ENCODE measurements at regions not wholly inside any gene's neighbourhood (a gene's known extent, or its start where the extent isn't known, plus 50 kb on each side); places are given as distances from the start of the nearest gene placed in this dataset.

- TF ChIP-seq EZH2 (IDR thresholded peaks at IDR 0.05; ENCODE audit: borderline replicate concordance, low read length) (no peak), CTCF (IDR thresholded peaks at IDR 0.05; ENCODE audit: low read length) (no peak)
- Histone ChIP-seq H3K27me3 (ENCODE audit: insufficient read depth, low read length) (no peaks in the 10 kb centered on the region), H3K4me2 (ENCODE audit: low read length) (no peak overlapping the region), H2AFZ (ENCODE audit: low read length) (no peak overlapping the region), H3K4me3 (ENCODE audit: low read depth, low read length, poor library complexity, severe bottlenecking) (no peak overlapping the region), H3K36me3 (ENCODE audit: insufficient read depth, low read length) (no peaks in the 10 kb centered on the region), H3K4me1 (ENCODE audit: insufficient read depth, low read length, severe bottlenecking) (no peaks in the 10 kb centered on the region), H3K9me2 (ENCODE audit: low read depth, low read length) (no peaks in the 10 kb centered on the region), H3K9me3 (ENCODE audit: low read length) (no peaks in the 10 kb centered on the region), H3K79me2 (ENCODE audit: insufficient read depth, low read length) (no peaks in the 10 kb centered on the region), H3K9ac (ENCODE audit: low read length) (no peak overlapping the region), H4K20me1 (ENCODE audit: insufficient read depth, low read length) (no peaks in the 10 kb centered on the region), H3K27ac (ENCODE audit: low read depth, low read length, poor library complexity, severe bottlenecking) (no peak overlapping the region), H3F3A (ENCODE audit: insufficient read depth, low read length) (no peaks in the 10 kb centered on the region)
Observed at GRCh38 chr6:95309545-95309944, 267.8 kb upstream of the MANEA start.

DNA sequence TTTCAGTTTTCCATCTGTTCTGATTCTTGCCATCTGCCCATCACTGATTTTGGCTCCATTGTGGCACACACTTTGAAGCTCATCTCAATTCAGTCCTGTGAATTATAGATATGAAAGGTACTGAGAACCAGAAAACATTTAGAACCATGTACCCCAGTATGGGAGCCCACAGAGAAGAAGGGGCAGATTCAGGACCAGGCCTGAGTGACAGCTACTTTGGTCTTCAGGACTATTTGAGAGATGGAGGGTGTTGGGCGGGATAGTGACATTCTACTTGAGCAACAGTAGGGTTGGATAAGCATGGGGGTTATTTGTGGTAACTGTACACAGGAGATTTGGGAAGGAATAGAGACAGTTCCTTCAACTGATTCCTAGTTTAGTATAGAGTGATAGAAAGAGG, 259.2 kb upstream of the MANEA start:
- no peak overlapping the region for H3K27ac ChIP-seq (ENCODE audit: low read depth, low read length, poor library complexity, severe bottlenecking)
- H3K27me3 ChIP-seq (ENCODE audit: insufficient read depth, low read length), result no peaks in the 10 kb centered on the region
- no peak overlapping the region for H2AFZ ChIP-seq (ENCODE audit: low read length)
- H3K9me3 ChIP-seq (ENCODE audit: low read length), result no peaks in the 10 kb centered on the region
- no peaks in the 10 kb centered on the region for H3K79me2 ChIP-seq (ENCODE audit: insufficient read depth, low read length)
- no peaks in the 10 kb centered on the region for H3K4me1 ChIP-seq (ENCODE audit: insufficient read depth, low read length, severe bottlenecking)
- no peak overlapping the region for H3K9ac ChIP-seq (ENCODE audit: low read length)
- H3K4me2 ChIP-seq (ENCODE audit: low read length), result no peak overlapping the region
- TF ChIP-seq EZH2 (IDR thresholded peaks at IDR 0.05; ENCODE audit: borderline replicate concordance, low read length) (no peak), CTCF (IDR thresholded peaks at IDR 0.05; ENCODE audit: low read length) (no peak)
- no peaks in the 10 kb centered on the region for H4K20me1 ChIP-seq (ENCODE audit: insufficient read depth, low read length)
- H3F3A ChIP-seq (ENCODE audit: insufficient read depth, low read length), result no peaks in the 10 kb centered on the region
- H3K9me2 ChIP-seq (ENCODE audit: low read depth, low read length), result no peaks in the 10 kb centered on the region
- no peak overlapping the region for H3K4me3 ChIP-seq (ENCODE audit: low read depth, low read length, poor library complexity, severe bottlenecking)
- H3K36me3 ChIP-seq (ENCODE audit: insufficient read depth, low read length), result no peaks in the 10 kb centered on the region

GRCh38 chr6:95321126-95321525, 256.2 kb upstream of the MANEA start:
- H4K20me1 ChIP-seq (ENCODE audit: insufficient read depth, low read length), result no peaks in the 10 kb centered on the region
- H3K36me3 ChIP-seq (ENCODE audit: insufficient read depth, low read length), result no peaks in the 10 kb centered on the region
- H3K27ac ChIP-seq (ENCODE audit: low read depth, low read length, poor library complexity, severe bottlenecking), result no peak overlapping the region
- no peak overlapping the region for H2AFZ ChIP-seq (ENCODE audit: low read length)
- H3K27me3 ChIP-seq (ENCODE audit: insufficient read depth, low read length), result no peaks in the 10 kb centered on the region
- no peaks in the 10 kb centered on the region for H3K79me2 ChIP-seq (ENCODE audit: insufficient read depth, low read length)
- no peak for TF ChIP-seq EZH2 (IDR thresholded peaks at IDR 0.05; ENCODE audit: borderline replicate concordance, low read length)
- TF ChIP-seq CTCF (IDR thresholded peaks at IDR 0.05; ENCODE audit: low read length), result no peak
- H3F3A ChIP-seq (ENCODE audit: insufficient read depth, low read length), result no peaks in the 10 kb centered on the region
- H3K4me1 ChIP-seq (ENCODE audit: insufficient read depth, low read length, severe bottlenecking), result no peaks in the 10 kb centered on the region
- H3K4me3 ChIP-seq (ENCODE audit: low read depth, low read length, poor library complexity, severe bottlenecking), result no peak overlapping the region
- H3K9me2 ChIP-seq (ENCODE audit: low read depth, low read length), result no peaks in the 10 kb centered on the region
- no peak overlapping the region for H3K9ac ChIP-seq (ENCODE audit: low read length)
- H3K9me3 ChIP-seq (ENCODE audit: low read length), result no peaks in the 10 kb centered on the region
- no peak overlapping the region for H3K4me2 ChIP-seq (ENCODE audit: low read length)
